HG02642 (cell line): ENCODE measurements at regions not wholly inside any gene's neighbourhood (a gene's known extent, or its start where the extent isn't known, plus 50 kb on each side); places are given as distances from the start of the nearest gene placed in this dataset.

Experiments used
- ATAC-seq: cut with Tn5 transposase; IDR thresholded peaks from one replicate; pipeline ENCODE4 v1.9.1; 2021; ENCODE audit warnings: mild to moderate bottlenecking; ENCODE audit not compliant: unreplicated experiment, poor library complexity

DNA sequence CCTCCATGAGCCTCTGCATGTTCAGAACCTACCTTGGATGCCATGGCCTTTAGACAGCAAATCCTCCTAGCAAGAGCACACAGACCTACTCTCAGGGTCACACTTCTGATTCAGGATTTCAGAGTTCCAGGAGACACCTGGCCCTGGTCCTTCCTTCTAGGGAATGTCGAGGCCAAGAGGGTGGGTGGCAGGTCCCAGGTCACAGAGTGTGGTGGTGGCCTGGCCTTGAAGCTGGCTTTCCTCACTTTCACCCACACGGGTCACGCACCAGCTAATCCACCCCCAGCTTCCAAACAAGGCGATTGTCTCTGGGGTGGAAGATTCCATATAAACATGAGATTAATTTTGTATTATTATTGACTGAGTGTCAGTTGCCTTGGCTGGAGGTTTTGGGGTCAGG is 328.3 kb upstream of the RTL1 start:
- no peak for ATAC-seq

GRCh38 chr14:101232340-101233020 is 328.8 kb upstream of the DIO3 start:
- no peak for ATAC-seq

DNA sequence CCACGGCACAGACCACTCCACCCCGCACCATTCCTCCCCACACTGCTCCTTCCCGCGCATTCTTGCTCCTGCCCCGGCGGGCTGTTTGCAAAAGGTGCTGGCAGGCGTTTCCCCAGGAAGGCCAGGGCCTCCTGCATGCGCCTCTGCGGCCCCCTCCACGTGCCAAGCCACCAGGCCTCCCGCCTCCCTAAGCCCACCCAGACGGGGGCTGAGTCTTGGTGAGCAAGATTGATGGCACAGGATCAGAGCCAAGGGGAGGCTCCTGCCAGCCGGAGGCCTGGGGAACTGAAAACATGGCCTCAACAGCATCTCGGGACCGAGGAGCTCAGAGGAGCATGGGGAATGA is 328.3 kb upstream of the DIO3 start:
- no peak for ATAC-seq

DNA sequence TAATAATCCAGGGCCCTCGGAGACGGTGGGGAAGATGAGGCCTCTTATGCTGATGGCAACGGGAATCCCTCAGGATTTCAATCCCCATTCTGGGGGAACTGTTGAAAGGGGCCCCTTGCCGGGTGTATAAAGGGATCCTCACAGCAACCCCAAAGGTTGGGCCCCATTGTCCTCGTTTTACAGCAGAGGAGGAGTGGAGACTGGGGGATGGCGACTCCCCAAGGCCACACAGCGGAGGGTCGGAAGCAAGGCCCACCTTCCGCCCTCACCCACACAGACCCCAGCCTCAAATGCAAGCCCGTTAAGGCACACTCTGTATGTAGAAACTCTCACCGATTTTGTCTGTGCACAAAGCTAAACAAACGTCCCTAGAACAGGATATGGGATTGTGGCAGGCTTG is 327.9 kb upstream of the DIO3 start:
- no peak for ATAC-seq

- no peak for ATAC-seq
These were observed 327.5 kb upstream of the DIO3 start for GRCh38 chr14:101233808-101234207.

DNA sequence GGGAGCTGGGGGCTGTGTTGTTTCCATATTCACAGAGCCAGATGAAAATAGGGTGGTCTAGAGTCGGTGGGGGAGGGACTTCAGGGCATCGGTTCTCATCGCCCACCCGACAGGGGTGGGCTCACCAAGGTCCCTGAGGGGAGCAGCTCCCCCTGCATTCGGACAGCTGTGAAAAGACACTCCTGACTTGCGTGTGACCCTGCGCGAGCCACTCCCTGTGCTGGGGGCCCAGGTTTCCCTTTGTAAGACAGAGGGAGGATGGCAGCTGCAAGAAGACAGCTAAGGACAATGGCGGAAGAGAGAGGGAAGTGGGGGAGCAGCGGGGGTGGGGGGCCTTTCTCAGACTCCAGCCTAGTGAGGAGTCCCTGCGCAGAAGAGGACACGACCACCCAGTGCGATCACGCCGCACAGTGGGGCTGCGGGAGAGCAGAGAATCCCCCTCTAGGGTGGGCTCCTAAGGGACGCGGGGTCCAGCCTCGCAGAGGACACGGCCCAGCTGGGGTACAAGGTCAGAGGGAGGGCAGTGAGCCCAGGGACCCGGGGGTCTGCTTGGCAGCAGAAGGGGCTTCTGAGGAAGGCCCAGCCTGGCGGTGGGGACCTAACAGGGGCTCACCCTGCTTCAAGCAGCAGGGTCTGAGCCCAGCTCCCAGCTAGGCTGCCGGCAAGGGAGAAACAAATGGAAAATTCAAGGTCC is 326.9 kb upstream of the DIO3 start:
- no peak for ATAC-seq

- ATAC-seq = no peak
These were observed 326.3 kb upstream of the DIO3 start for GRCh38 chr14:101234999-101235334.

DNA sequence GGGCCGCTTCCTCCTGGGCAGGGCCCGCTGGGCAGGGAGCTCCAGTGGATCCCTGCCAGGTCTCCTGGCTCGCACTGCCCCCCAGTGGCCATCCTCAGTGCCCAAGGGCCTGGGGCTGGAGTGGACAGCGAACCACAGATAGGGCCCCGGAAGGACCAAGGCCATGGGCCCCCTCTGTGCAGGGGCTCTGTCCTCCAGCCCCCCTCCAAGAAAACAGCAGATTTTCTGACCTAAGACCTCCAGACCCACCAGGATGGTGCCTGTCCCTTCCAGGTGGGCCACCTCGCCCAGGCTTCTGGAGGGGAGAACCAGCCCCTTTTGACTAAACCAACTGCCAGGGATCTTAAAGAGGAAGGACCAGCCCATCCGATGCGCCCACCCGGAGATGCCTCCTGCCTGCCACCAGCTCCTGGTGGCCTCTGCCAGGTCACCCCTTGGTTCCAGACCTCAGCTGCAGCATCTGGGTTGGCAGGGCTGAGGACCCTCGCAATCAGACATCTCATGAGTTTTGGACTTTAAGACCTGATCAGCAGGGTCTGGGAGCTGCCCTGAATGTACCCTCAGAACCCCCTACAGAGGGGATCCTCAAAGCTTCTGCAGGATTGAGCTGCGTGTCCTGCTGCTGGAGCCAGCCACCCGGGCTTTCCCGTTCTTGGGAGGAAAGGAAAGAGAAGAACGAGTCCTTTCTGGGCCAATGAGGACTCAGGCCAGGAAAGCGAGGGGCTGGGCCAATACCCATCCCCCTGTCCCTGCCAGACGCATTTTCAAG is 325.8 kb upstream of the DIO3 start:
- ATAC-seq = no peak

- no peak for ATAC-seq
These were observed 324.6 kb upstream of the DIO3 start for GRCh38 chr14:101236496-101237251.

DNA sequence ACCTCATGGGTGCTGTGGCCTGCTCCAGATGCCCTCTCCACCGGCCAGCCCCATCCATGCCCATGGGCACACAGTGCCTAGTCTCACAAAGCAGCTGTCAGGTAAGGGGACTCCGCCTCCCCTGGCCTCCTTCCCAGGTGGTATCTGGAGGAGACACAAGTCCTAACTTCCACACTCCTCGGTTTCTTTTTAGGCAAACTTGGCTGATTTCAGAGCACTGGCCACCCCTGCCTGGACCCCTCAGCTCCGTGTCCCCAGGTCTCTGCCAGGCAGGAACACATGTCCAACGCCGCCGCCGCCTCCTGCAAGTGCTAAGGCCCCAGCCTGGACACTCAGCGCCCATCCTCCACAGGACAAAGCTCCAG is 324.1 kb upstream of the DIO3 start:
- ATAC-seq = no peak

DNA sequence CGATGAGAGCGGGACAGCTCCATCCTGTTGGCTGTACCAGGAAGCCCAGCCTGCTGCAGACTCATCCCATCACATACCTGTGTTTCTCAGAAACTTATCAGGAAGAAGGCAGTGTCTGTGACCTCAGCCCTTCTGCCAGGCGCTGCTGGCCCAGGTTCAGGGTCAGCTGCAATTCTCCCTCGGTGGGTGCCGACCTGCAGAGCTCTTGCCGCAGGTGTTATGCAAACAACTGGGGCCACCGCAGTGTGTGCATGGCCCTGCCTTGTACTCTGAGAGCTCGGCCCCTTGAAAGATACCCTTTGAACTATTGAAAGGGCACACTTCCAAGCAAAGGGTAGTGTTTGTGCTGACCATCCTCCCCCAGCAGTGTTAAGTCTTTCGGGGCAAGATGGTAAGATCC is 322.2 kb upstream of the DIO3 start:
- ATAC-seq = no peak

DNA sequence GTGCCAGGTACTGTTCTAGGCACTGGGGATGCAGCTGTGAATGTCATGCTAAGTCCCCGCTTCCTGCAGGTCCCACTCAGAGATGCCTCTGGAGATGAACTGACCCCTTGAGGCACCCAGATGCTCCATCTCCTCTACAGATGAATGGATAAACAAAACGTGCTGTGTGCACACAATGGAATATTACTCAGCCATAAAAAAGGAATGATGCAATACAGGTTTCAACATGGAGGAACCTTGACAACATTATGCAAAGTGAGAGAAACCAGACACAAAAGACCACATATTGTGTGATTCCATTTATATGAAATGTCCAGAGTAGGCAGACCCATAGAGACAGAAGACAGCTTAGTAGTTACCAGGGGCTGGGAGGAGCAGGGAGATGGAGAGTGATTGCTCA is 320.1 kb upstream of the DIO3 start:
- ATAC-seq = no peak

GRCh38 chr14:101241807-101242278 is 319.5 kb upstream of the DIO3 start:
- no peak for ATAC-seq

GRCh38 chr14:101242442-101243385 is 318.6 kb upstream of the DIO3 start:
- no peak for ATAC-seq

- ATAC-seq = no peak
These were observed 317.5 kb upstream of the DIO3 start for GRCh38 chr14:101243587-101244338.

- no peak for ATAC-seq
These were observed 314.1 kb upstream of the DIO3 start for GRCh38 chr14:101246894-101247841.

- ATAC-seq = no peak
These were observed 313.2 kb upstream of the DIO3 start for GRCh38 chr14:101247842-101248725.
